ENCODE measurements at regions not wholly inside any gene's neighbourhood (a gene's known extent, or its start where the extent isn't known, plus 50 kb on each side); places are given as distances from the start of the nearest gene placed in this dataset.
"Not testable (repeated sequence)": the region's sequence is repeated elsewhere in the genome, so short reads cannot be mapped to it uniquely, and the experiment has no call there.

GRCh38 chr18:66867653-66868052 is 263.8 kb upstream of the CDH19 start:
- no peak for DNase-seq (ENCODE audit: low spot score)

GRCh38 chr18:66866427-66866940 is 262.6 kb upstream of the CDH19 start:
- DNase-seq (ENCODE audit: low spot score), result not testable (repeated sequence)

GRCh38 chr18:66838340-66838987 is 234.6 kb upstream of the CDH19 start:
- DNase-seq (ENCODE audit: low spot score), result no peak

DNA sequence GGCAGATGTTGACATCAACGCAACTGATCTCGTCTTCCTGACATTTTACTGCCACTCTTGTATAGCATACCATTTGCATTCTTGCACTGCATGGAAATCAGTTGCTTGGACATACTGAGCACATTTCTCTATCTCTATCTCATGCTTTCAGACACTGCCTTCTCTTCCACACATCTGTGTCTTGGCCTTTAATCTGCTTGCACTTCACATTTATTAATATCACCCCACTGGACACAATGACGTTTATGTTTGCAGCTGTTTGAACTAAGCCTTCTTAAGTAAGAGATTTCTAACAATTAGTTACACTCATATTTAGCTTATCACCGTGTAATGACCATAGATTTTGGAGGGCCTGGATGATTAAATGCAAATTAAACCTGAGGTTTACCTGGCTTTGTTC is 229.8 kb upstream of the CDH19 start:
- no peak for DNase-seq (ENCODE audit: low spot score)

GRCh38 chr18:66826211-66826610 is 222.3 kb upstream of the CDH19 start:
- no peak for DNase-seq (ENCODE audit: low spot score)

GRCh38 chr18:66825347-66825746 is 221.5 kb upstream of the CDH19 start:
- no peak for DNase-seq (ENCODE audit: low spot score)

- no peak for DNase-seq (ENCODE audit: low spot score)
Observed at GRCh38 chr18:66819235-66819634, 215.3 kb upstream of the CDH19 start.

- no peak for DNase-seq (ENCODE audit: low spot score)
Observed at GRCh38 chr18:66813138-66813537, 209.2 kb upstream of the CDH19 start.

DNA sequence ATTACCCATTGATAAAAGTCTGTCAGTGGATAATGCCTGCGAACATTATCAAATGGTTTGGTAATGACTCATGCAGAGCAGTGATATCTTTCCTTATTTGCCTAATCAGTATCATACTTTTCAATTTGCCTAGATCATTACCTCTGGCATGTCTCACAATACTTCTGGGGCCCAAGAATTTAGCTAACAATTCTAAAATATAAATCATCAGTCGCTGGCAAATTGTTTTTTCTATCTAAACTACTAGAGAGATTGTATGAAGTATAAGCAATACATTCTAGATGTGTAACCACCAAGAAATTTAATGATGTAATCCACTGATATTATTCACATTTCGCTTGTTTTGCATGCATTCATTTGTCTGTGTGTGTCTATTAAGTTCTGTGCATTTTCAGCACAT is 191.2 kb upstream of the CDH19 start:
- no peak for DNase-seq (ENCODE audit: low spot score)

- DNase-seq (ENCODE audit: low spot score), result no peak
Observed at GRCh38 chr18:66792466-66792865, 188.6 kb upstream of the CDH19 start.

- no peak for DNase-seq (ENCODE audit: low spot score)
Observed at GRCh38 chr18:66780609-66781008, 176.7 kb upstream of the CDH19 start.

DNA sequence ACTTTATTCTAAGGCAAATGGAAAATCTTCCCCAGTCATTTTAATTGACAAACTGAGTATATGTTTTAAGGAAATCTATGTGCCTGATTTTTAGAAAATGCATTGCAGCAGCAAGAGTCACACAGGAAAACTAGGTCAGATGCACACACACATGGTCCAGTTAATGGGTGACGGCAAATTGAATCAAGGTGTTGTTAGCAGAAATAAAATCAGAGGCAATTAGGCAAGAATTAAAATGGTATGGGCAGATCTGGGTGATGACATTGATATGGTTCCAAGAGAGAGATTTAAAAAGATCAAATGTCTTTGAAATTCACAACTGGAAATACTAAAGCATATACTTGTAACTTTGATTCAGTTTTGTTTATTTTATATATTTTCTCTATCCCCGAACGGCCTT is 174.2 kb upstream of the CDH19 start:
- DNase-seq (ENCODE audit: low spot score), result no peak

DNA sequence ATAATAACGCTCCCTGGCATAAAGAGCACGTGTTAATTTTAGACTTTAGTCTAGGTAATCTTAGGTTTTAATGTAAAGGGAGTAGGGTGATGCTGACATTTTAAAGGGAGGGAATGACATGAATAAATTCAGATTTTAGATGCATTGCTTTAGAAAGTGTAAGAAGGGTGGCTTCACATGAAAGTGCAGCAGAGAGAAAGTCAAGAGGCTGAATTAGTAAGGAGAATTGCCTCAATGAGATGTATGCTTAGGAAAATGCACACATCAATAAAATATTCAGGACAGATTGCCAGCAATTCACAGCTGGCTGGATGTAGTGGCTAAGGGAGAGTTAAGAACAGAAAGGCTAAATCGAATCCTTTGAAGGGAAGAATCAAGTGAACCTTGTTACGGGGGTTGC is 165.5 kb upstream of the CDH19 start:
- DNase-seq (ENCODE audit: low spot score), result no peak

DNA sequence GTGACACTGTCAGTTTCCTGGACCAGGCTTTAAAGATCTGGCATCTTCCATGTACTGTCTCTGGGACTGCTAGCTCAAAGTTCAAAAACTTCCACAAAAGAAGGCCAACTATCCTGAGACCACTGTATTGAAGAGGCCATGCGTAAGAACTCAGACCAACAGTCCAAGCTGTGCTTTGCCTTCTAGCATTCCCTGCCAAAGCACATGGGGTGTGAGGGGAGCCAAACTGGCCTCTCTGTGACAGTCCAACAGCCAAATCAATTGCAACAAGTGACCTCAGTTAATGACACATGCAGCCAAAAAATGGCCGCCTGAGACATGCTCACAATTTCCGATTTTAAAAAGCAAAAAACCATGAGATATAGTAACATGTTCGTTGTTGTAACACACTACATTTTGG is 160.3 kb upstream of the CDH19 start:
- no peak for DNase-seq (ENCODE audit: low spot score)

DNA sequence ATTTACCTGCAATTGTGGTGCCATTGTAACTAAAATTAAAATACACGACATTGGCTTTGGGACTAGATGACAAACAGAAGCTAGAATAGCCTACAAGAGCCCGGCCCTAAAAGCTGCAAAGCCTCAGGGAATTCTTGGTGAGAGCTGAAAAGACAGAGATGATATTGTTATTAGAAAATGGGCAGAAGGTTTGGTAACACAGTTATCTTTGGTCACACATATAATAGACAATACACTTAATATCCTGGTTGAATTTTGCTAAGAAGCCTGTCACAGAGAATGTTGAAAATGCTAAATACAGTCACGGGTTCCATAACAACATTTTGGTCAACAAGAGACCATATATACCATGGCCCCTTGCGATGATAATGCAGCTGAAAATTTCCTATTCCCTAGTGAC is 157.3 kb upstream of the CDH19 start:
- DNase-seq (ENCODE audit: low spot score), result no peak

DNA sequence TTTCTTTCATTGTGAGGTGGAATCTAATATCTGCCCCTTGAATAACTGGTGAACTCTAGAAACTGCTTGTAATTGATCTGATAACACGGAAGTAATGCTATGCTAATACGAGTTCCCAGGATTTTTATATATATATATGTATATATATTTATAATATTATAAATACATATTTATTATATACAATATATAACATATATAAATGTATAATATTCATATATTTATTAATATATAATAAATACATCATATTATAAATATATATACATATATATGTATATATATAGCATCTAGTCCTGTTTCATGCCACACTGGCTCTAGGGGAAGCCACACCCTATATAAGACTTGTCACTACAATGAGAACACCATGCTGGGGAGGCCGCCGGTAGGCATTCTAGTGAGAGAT is 156.7 kb upstream of the CDH19 start:
- DNase-seq (ENCODE audit: low spot score), result no peak

GRCh38 chr18:66759050-66759828 is 155.3 kb upstream of the CDH19 start:
- no peak for DNase-seq (ENCODE audit: low spot score)

- no peak for DNase-seq (ENCODE audit: low spot score)
Observed at GRCh38 chr18:66757946-66758345, 154.1 kb upstream of the CDH19 start.

- DNase-seq (ENCODE audit: low spot score), result no peak
Observed at GRCh38 chr18:66754335-66754734, 150.4 kb upstream of the CDH19 start.

DNA sequence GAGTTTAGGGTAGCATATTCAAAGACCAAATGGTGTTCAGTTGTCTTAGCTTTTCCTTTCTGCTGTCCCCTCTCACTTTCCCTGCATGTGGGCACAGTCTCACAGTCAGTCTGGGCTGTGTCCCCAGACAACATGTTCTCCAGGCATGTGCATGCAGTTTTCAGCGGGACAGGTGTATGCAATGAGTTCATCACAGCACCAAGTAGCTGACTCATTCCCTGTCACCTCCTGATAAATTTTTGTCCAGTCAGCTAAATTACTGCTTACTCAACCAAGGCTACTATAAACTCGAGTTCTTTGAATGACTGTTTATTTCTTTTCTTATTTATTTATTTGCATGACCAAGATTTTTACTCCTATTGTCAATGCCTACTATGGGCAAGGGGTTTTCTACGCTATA is 148.8 kb upstream of the CDH19 start:
- DNase-seq (ENCODE audit: low spot score), result no peak

GRCh38 chr18:66749481-66750035 is 145.7 kb upstream of the CDH19 start:
- no peak for DNase-seq (ENCODE audit: low spot score)

DNA sequence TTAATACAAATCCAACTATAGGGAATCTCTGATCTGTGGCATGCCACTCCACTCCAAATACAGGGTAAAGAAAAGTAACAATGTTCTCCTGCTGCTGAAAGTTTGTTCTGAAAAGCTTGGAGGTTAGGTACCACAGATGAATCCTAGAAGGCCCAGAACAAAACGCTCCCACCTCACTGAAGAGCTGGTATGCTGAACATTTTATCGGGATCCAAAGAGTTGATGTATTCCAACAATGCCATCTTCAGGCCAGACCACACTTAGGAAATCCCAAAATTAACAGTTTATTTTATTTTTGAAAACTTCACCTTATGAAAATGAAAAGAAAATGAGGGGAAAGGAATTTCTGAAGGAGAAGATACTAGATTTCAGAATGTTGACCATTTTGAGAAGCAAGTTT is 145.1 kb upstream of the CDH19 start:
- DNase-seq (ENCODE audit: low spot score), result no peak

GRCh38 chr18:66742832-66743231 is 138.9 kb upstream of the CDH19 start:
- DNase-seq (ENCODE audit: low spot score), result no peak

Data from AG08395 (cell line).